Neural cell (in vitro differentiated cells): ENCODE measurements at regions not wholly inside any gene's neighbourhood (a gene's known extent, or its start where the extent isn't known, plus 50 kb on each side); places are given as distances from the start of the nearest gene placed in this dataset.

Source experiments
- H2AFZ ChIP-seq: fragments of 200-600, 300-800 bp; sonication (generic), shearing (Covaris generic); 2 replicates; pipeline ENCODE4 v1.6.0; 2014; ENCODE audit warnings: low read depth, mild to moderate bottlenecking, antibody characterized with exemption, low read length, moderate library complexity
- H3F3A ChIP-seq: fragments of 200-600 bp; shearing (Covaris generic); 2 replicates; pipeline ENCODE4 v1.6.1; 2016; ENCODE audit warnings: mild to moderate bottlenecking, moderate library complexity, mixed read lengths, antibody characterized with exemption, low read length; ENCODE audit not compliant: insufficient read depth, poor library complexity, severe bottlenecking
- H3K27ac ChIP-seq: fragments of 200-600, 300-800 bp; sonication (generic), shearing (Covaris generic); 2 replicates; pipeline ENCODE4 v1.5.1; 2014; ENCODE audit warnings: mild to moderate bottlenecking, low read length, moderate library complexity
- H3K27me3 ChIP-seq: fragments of 300-800, 200-600 bp; sonication (generic), shearing (Covaris generic); 2 replicates; pipeline ENCODE4 v1.6.0; 2014; ENCODE audit warnings: mild to moderate bottlenecking, low read depth, low read length, moderate library complexity; ENCODE audit not compliant: insufficient read depth
- H3K36me3 ChIP-seq: fragments of 300-800, 200-600 bp; sonication (generic), shearing (Covaris generic); 2 replicates; pipeline ENCODE4 v1.5.1; 2014; ENCODE audit warnings: mild to moderate bottlenecking, antibody characterized with exemption, low read length, moderate library complexity; ENCODE audit not compliant: insufficient read depth
- H3K4me2 ChIP-seq: fragments of 300-800, 200-600 bp; sonication (generic), shearing (Covaris generic); 2 replicates; pipeline ENCODE4 v1.6.0; 2014; ENCODE audit warnings: mild to moderate bottlenecking, low read length
- H3K4me3 ChIP-seq: fragments of 300-800, 200-600 bp; sonication (generic), shearing (Covaris generic); 2 replicates; pipeline ENCODE4 v1.5.1; 2014; ENCODE audit warnings: mild to moderate bottlenecking, low read length, moderate library complexity
- H3K79me2 ChIP-seq: fragments of 200-600 bp; shearing (Covaris generic); replicated peaks from 2 replicates; pipeline ENCODE4 v1.6.0; 2014; ENCODE audit warnings: mild to moderate bottlenecking, low read length, moderate library complexity; ENCODE audit not compliant: insufficient read depth
- H3K9ac ChIP-seq: fragments of 300-800, 200-600 bp; sonication (generic), shearing (Covaris generic); 2 replicates; pipeline ENCODE4 v1.6.1; 2016; ENCODE audit warnings: mild to moderate bottlenecking, low read length, mixed read lengths
- H3K9me2 ChIP-seq: fragments of 200-600 bp; shearing (Covaris generic); 2 replicates; pipeline ENCODE4 v1.6.1; 2016; ENCODE audit warnings: mild to moderate bottlenecking, low read length, mixed read lengths; ENCODE audit not compliant: insufficient read depth
- H3K9me3 ChIP-seq: fragments of 200-600, 300-800 bp; sonication (generic), shearing (Covaris generic); 2 replicates; pipeline ENCODE4 v1.6.1; 2016; ENCODE audit warnings: mild to moderate bottlenecking, mixed run types, low read length, moderate library complexity, mixed read lengths
- H4K20me1 ChIP-seq: fragments of 200-600 bp; shearing (Covaris generic); 2 replicates; pipeline ENCODE4 v1.6.1; 2016; ENCODE audit warnings: mild to moderate bottlenecking, mixed run types; ENCODE audit not compliant: insufficient read depth
- CTCF ChIP-seq: fragments of 450-650 bp; IDR thresholded peaks from 2 replicates; pipeline ENCODE4 v1.5.1; 2014; ENCODE audit warnings: antibody characterized with exemption, mild to moderate bottlenecking, moderate library complexity; ENCODE audit not compliant: poor library complexity, severe bottlenecking
- EP300 ChIP-seq: fragments of 450-650 bp; conservative IDR thresholded peaks from 2 replicates; pipeline ENCODE4 v1.6.1; 2014; ENCODE audit warnings: antibody characterized with exemption, mild to moderate bottlenecking, moderate library complexity; ENCODE audit not compliant: poor library complexity, severe bottlenecking
- EZH2 ChIP-seq: fragments of 200-600, 300-800 bp; shearing (Covaris generic), sonication (generic); IDR thresholded peaks from 2 replicates; pipeline ENCODE4 v1.6.1; 2014; ENCODE audit warnings: antibody characterized with exemption, low read length, borderline replicate concordance, mild to moderate bottlenecking; ENCODE audit not compliant: insufficient read depth, poor library complexity, severe bottlenecking
- MXI1 ChIP-seq: fragments of 450-650 bp; conservative IDR thresholded peaks from 2 replicates; pipeline ENCODE4 v1.6.1; 2014; ENCODE audit warnings: antibody characterized with exemption, mild to moderate bottlenecking; ENCODE audit not compliant: poor library complexity, severe bottlenecking
- POLR2AphosphoS5 ChIP-seq: IDR thresholded peaks from 2 replicates; pipeline ENCODE4 v1.6.1; 2012
- RAD21 ChIP-seq: fragments of 450-650 bp; conservative IDR thresholded peaks from 2 replicates; pipeline ENCODE4 v1.6.1; 2014; ENCODE audit warnings: antibody characterized with exemption, mild to moderate bottlenecking, moderate library complexity
- REST ChIP-seq: IDR thresholded peaks from 2 replicates; pipeline ENCODE4 v1.6.1; 2012; ENCODE audit warnings: borderline replicate concordance
- SMC3 ChIP-seq: fragments of 450-650 bp; conservative IDR thresholded peaks from 2 replicates; pipeline ENCODE4 v1.6.1; 2014; ENCODE audit warnings: antibody characterized with exemption, mild to moderate bottlenecking, moderate library complexity; ENCODE audit not compliant: poor library complexity
- TAF1 ChIP-seq: IDR thresholded peaks from 2 replicates; pipeline ENCODE4 v1.6.1; 2012; ENCODE audit warnings: low read depth

DNA sequence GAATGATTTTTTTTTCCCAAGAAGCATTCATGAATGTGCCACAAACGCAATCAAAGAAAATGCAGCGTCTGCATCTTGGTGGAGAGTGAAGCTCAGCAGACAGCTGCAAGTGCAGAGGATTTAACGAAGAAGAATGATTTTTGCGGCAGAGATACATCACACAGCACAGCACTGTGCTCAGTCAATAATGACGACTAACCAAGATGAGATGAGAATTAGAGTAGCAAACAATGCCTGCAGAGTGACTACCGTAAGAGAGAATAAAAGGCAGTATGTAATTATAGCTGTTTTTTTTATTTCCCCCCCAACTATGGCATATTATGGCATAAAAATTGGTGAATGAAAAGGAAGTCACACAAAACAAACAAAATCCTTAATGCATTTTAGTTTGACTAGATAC is 218.0 kb upstream of the ROBO1 start:
- Histone ChIP-seq H3K36me3 (no peaks in the 10 kb centered on the region), H3F3A (no peaks in the 10 kb centered on the region), H3K9ac (no peak overlapping the region), H3K9me2 (no peaks in the 10 kb centered on the region), H3K4me2 (no peak overlapping the region), H3K4me3 (no peak overlapping the region), H3K9me3 (no peaks in the 10 kb centered on the region), H3K27ac (no peak overlapping the region), H2AFZ (no peak overlapping the region), H3K79me2 (no peaks in the 10 kb centered on the region), H4K20me1 (no peaks in the 10 kb centered on the region), H3K27me3 (no peaks in the 10 kb centered on the region)
- no peak for TF ChIP-seq EZH2
- TF ChIP-seq POLR2AphosphoS5: no peak
- no peak for TF ChIP-seq CTCF
- no peak for TF ChIP-seq REST
- TF ChIP-seq RAD21: no peak

DNA sequence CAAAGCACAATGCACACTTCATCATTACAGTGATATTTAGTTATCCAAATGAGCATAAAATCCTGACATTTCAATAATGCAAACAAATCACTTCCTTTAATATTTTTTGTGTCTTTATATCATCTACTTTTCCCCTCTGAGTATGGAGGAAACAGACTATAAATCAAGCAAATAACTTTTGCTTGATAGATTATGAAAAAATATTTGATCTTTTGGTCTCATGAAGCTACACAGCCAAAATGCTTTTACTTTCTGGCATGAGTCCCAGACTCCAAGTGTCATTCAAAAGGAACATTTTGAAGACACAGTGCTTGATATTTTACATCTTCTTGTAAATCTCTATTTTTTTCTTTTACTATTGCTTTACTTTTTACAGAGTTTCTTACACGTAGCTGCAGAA is 215.3 kb upstream of the ROBO1 start:
- H2AFZ ChIP-seq: no peak overlapping the region
- no peak overlapping the region for H3K27ac ChIP-seq
- no peaks in the 10 kb centered on the region for H4K20me1 ChIP-seq
- H3K9me2 ChIP-seq: no peaks in the 10 kb centered on the region
- no peaks in the 10 kb centered on the region for H3K36me3 ChIP-seq
- H3K79me2 ChIP-seq: no peaks in the 10 kb centered on the region
- H3K27me3 ChIP-seq: no peaks in the 10 kb centered on the region
- no peak overlapping the region for H3K4me2 ChIP-seq
- H3K9ac ChIP-seq: no peak overlapping the region
- H3F3A ChIP-seq: no peaks in the 10 kb centered on the region
- no peak for TF ChIP-seq TAF1
- TF ChIP-seq RAD21: no peak
- no peak for TF ChIP-seq REST
- no peak for TF ChIP-seq SMC3
- TF ChIP-seq MXI1: no peak
- TF ChIP-seq CTCF: no peak
- TF ChIP-seq EZH2: no peak
- no peak for TF ChIP-seq POLR2AphosphoS5
- no peak for TF ChIP-seq EP300
- H3K4me3 ChIP-seq: no peak overlapping the region
- H3K9me3 ChIP-seq: no peaks in the 10 kb centered on the region
